RCC 7860 (cell line): ENCODE measurements at regions not wholly inside any gene's neighbourhood (a gene's known extent, or its start where the extent isn't known, plus 50 kb on each side); places are given as distances from the start of the nearest gene placed in this dataset.

ENCODE experiments used
- DNase-seq: peaks from one replicate; pipeline ENCODE4 v3.0.0-alpha.2; 2015; ENCODE audit warnings: low spot score
- FAIRE-seq: peaks from 2 replicates; lab custom pipeline; 2012; peaks lifted over from hg19 to GRCh38; lab: Jason Lieb, UNC

- DNase-seq: no peak
- no peak for FAIRE-seq
These were observed 557.4 kb upstream of the ZNF462 start for GRCh38 chr9:106305428-106306133.

GRCh38 chr9:106307670-106308069 lies 555.3 kb upstream of the ZNF462 start:
- FAIRE-seq: no peak
- DNase-seq: no peak

DNA sequence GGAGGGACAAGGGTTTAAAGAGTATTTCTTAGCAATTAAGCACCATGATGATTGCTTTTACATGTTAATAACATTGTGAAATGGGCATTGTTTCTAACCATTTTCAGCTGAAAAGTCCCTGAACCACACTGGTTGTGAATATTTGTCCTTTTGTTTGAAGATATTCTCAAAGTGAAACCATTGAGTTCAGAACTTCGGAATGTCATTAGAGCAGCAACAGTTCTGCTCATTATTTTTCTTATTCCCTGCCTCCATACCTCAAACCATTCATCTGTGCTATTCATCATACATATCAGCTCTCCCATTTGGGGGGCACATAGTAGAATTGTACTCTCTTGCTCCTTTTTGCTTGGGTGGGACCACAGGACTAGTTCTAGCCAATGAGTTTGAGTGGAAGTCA lies 553.0 kb upstream of the ZNF462 start:
- no peak for DNase-seq

DNA sequence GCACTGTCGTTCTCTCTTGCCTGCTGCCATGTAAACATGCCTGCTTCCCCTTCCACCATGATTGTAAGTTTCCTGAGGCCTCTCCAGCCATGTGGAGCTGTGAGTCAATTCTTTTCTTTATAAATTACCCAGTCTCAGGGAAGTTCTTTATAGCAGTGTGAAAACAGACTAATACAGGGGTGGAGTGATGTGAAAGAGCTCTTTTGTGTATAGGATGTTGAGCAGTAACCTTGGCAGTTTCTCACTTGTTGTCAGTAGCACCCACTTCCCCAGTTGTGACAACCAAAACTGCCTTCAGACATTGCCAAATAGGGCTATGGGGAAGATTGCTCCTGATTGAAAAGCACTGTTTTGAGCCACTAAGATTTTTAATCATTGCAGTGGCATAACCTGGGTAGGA lies 552.2 kb upstream of the ZNF462 start:
- DNase-seq (no peak), FAIRE-seq (no peak)

More for the DNA sequence above, 553.0 kb upstream of the ZNF462 start:
- no peak for FAIRE-seq

GRCh38 chr9:106312906-106313305 lies 550.1 kb upstream of the ZNF462 start:
- FAIRE-seq (no peak), DNase-seq (no peak)

- FAIRE-seq: no peak
- no peak for DNase-seq
These were observed 548.5 kb upstream of the ZNF462 start for GRCh38 chr9:106314476-106314875.

GRCh38 chr9:106321394-106322180 lies 541.4 kb upstream of the ZNF462 start:
- no peak for FAIRE-seq
- DNase-seq: no peak

GRCh38 chr9:106322706-106323245 lies 540.2 kb upstream of the ZNF462 start:
- FAIRE-seq: no peak
- no peak for DNase-seq

DNA sequence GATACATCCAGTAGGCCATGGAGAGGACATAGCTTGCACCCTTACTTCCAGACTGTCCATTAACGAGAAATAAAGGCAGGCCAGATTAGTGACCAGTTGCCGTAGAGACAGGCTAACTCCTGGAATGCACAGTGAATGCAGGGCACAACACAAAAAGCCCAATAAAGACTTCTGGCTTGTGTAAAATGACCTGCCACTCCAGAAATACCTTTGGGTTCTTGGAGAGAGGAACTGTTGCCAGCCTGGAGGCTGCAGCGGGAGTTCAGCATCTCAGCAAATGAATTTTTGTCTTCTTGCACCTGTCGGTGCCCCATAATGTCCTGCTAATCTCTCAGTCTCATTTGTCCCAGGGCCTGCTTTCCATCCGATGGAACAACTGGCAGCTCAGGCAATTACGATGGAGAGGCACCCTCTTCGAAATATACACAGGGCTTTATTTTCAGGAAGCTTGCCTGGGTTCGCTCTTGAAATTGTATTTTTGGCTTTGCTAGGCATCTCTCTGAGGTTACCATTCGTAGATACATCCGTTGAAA lies 538.8 kb upstream of the ZNF462 start:
- no peak for FAIRE-seq
- DNase-seq: no peak

- FAIRE-seq: no peak
- no peak for DNase-seq
These were observed 538.2 kb upstream of the ZNF462 start for GRCh38 chr9:106324591-106325280.

- no peak for DNase-seq
- no peak for FAIRE-seq
These were observed 536.5 kb upstream of the ZNF462 start for GRCh38 chr9:106326493-106326892.

DNA sequence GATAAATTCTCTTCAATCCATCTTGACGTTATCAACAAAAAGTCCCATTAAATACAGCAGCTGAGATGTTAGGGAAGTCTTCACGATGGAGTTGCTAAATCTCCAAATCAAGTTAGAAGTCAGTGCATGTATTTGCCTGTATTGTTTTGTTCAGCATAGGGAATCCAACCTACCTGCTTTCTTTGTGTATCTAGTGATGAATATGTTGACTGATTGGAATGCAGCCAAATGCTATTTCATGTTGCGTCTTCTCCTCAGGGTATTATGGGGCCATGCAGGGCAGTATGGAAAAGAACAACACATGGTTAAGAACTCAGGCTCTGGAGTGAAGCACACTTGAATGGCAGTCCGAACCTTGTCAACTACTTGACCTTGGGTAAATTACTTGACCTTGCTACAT lies 529.5 kb upstream of the ZNF462 start:
- DNase-seq (no peak), FAIRE-seq (no peak)

DNA sequence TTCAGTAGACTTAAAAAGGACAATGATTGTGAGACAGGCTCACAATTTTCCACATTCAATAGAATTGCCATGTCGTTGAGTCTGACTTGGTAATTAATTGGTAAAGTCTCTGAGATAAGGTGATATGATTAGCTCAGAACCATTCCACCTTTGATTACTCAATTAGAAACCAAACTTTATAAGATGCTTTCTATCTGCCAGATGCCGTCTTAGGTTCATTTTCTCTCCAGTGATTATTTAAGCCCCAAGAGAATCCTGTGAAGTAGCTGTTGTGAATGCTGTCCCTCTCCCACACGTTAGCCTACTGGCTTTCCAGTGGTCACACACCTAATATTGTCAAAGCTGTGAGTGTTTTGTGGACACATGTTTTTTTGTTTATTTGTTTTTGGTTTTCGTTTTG lies 528.9 kb upstream of the ZNF462 start:
- no peak for DNase-seq
- no peak for FAIRE-seq

- DNase-seq (no peak), FAIRE-seq (no peak)
These were observed 523.1 kb upstream of the ZNF462 start for GRCh38 chr9:106339882-106340281.

GRCh38 chr9:106350777-106351176 lies 512.2 kb upstream of the ZNF462 start:
- FAIRE-seq: no peak
- no peak for DNase-seq

GRCh38 chr9:106356924-106357323 lies 506.0 kb upstream of the ZNF462 start:
- FAIRE-seq (no peak), DNase-seq (no peak)

GRCh38 chr9:106358331-106358730 lies 504.6 kb upstream of the ZNF462 start:
- FAIRE-seq (no peak), DNase-seq (no peak)

DNA sequence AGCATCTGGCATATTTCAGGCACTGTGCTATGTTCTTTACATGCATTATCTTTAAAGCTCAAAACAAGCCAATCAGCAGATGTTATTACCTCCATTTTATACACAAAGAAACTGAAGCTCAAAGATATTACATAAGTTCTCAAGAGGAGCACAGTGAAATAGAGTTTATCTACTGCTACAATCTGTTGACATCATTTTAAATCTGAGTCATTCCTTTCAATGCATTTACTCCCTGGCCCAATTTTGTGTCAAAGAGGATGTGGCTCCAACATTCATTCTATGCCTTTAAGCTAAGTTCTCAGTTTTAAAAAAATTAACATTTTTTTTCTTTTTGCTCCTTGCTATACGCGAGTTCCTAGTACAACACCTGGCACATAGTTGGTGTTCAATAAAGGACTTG lies 486.3 kb upstream of the ZNF462 start:
- no peak for FAIRE-seq
- no peak for DNase-seq

GRCh38 chr9:106383072-106383471 lies 479.9 kb upstream of the ZNF462 start:
- no peak for FAIRE-seq
- no peak for DNase-seq

GRCh38 chr9:106387965-106388364 lies 475.0 kb upstream of the ZNF462 start:
- DNase-seq (no peak), FAIRE-seq (no peak)

GRCh38 chr9:106393226-106393625 lies 469.7 kb upstream of the ZNF462 start:
- DNase-seq: no peak
- no peak for FAIRE-seq
